ENCODE measurements at regions not wholly inside any gene's neighbourhood (a gene's known extent, or its start where the extent isn't known, plus 50 kb on each side); places are given as distances from the start of the nearest gene placed in this dataset.
"Not testable (repeated sequence)": the region's sequence is repeated elsewhere in the genome, so short reads cannot be mapped to it uniquely, and the experiment has no call there.

GRCh38 chr3:124354150-124354549 is 362.2 kb upstream of the ROPN1 start:
- in situ Hi-C loops (cut with MboI; ENCODE audit: low sequenced_read_pairs): no loop called here

- in situ Hi-C loops (cut with MboI; ENCODE audit: low sequenced_read_pairs): no loop called here
Measured at GRCh38 chr3:124358156-124358555, 366.2 kb upstream of the ROPN1 start.

- in situ Hi-C loops (cut with MboI; ENCODE audit: low sequenced_read_pairs): no loop called here
Measured at GRCh38 chr3:124360155-124360554, 368.2 kb upstream of the ROPN1 start.

- in situ Hi-C loops (cut with MboI; ENCODE audit: low sequenced_read_pairs): no loop called here
Measured at GRCh38 chr3:124360563-124360962, 368.6 kb upstream of the ROPN1 start.

- in situ Hi-C loops (cut with MboI; ENCODE audit: low sequenced_read_pairs): no loop called here
Measured at GRCh38 chr3:124361566-124361965, 368.7 kb upstream of the UMPS start.

- in situ Hi-C loops (cut with MboI; ENCODE audit: low sequenced_read_pairs): no loop called here
Measured at GRCh38 chr3:124362455-124362854, 367.8 kb upstream of the UMPS start.

GRCh38 chr3:124363476-124363875 is 366.8 kb upstream of the UMPS start:
- in situ Hi-C loops (cut with MboI; ENCODE audit: low sequenced_read_pairs): no loop called here

GRCh38 chr3:124364317-124365020 is 365.8 kb upstream of the UMPS start:
- in situ Hi-C loops (cut with MboI; ENCODE audit: low sequenced_read_pairs): no loop called here

- in situ Hi-C loops (cut with MboI; ENCODE audit: low sequenced_read_pairs): not testable (repeated sequence)
Measured at GRCh38 chr3:124366655-124367054, 363.6 kb upstream of the UMPS start.

- in situ Hi-C loops (cut with MboI; ENCODE audit: low sequenced_read_pairs): no loop called here
Measured at GRCh38 chr3:124372775-124373174, 357.5 kb upstream of the UMPS start.

- in situ Hi-C loops (cut with MboI; ENCODE audit: low sequenced_read_pairs): no loop called here
Measured at GRCh38 chr3:124373524-124373923, 356.7 kb upstream of the UMPS start.

- in situ Hi-C loops (cut with MboI; ENCODE audit: low sequenced_read_pairs): no loop called here
Measured at GRCh38 chr3:124374583-124374982, 355.7 kb upstream of the UMPS start.

- in situ Hi-C loops (cut with MboI; ENCODE audit: low sequenced_read_pairs): no loop called here
Measured at GRCh38 chr3:124381575-124382333, 348.5 kb upstream of the UMPS start.

- in situ Hi-C loops (cut with MboI; ENCODE audit: low sequenced_read_pairs): no loop called here
Measured at GRCh38 chr3:124383051-124383450, 347.2 kb upstream of the UMPS start.

- in situ Hi-C loops (cut with MboI; ENCODE audit: low sequenced_read_pairs): no loop called here
Measured at GRCh38 chr3:124383846-124384466, 346.3 kb upstream of the UMPS start.

- in situ Hi-C loops (cut with MboI; ENCODE audit: low sequenced_read_pairs): no loop called here
Measured at GRCh38 chr3:124384527-124384926, 345.7 kb upstream of the UMPS start.

- in situ Hi-C loops (cut with MboI; ENCODE audit: low sequenced_read_pairs): no loop called here
Measured at GRCh38 chr3:124385996-124386395, 344.3 kb upstream of the UMPS start.

GRCh38 chr3:124386996-124387595 is 343.2 kb upstream of the UMPS start:
- in situ Hi-C loops (cut with MboI; ENCODE audit: low sequenced_read_pairs): no loop called here

GRCh38 chr3:124391774-124392173 is 338.5 kb upstream of the UMPS start:
- in situ Hi-C loops (cut with MboI; ENCODE audit: low sequenced_read_pairs): no loop called here

GRCh38 chr3:124393340-124393739 is 336.9 kb upstream of the UMPS start:
- in situ Hi-C loops (cut with MboI; ENCODE audit: low sequenced_read_pairs): no loop called here

GRCh38 chr3:124395162-124395561 is 335.1 kb upstream of the UMPS start:
- in situ Hi-C loops (cut with MboI; ENCODE audit: low sequenced_read_pairs): no loop called here

All from HL-60/S4 treated with phorbol 12-myristate 13-acetate at 8.2 ng/mL for 4 days and 3 days (cell line).